ENCODE measurements at regions not wholly inside any gene's neighbourhood (a gene's known extent, or its start where the extent isn't known, plus 50 kb on each side); places are given as distances from the start of the nearest gene placed in this dataset.

- TF ChIP-seq TEAD4 (IDR thresholded peaks at IDR 0.05; ENCODE audit: borderline replicate concordance, insufficient read depth): no peak
- no peak for TF ChIP-seq SMC3 (IDR thresholded peaks at IDR 0.05; ENCODE audit: low read depth, low read length)
- no peak for TF ChIP-seq POLR2AphosphoS5 (IDR thresholded peaks at IDR 0.05; ENCODE audit: low read depth, low read length)
- TF ChIP-seq RAD21 (IDR thresholded peaks at IDR 0.05; ENCODE audit: low read length): no peak
- no peak for TF ChIP-seq CTCF (IDR thresholded peaks at IDR 0.05)
- no peak for TF ChIP-seq EP300 (IDR thresholded peaks at IDR 0.05; ENCODE audit: borderline replicate concordance in 1 of 2, low read depth in 1 of 2, low read length in 1 of 2)
- TF ChIP-seq NRF1 (IDR thresholded peaks at IDR 0.05; ENCODE audit: low read depth, low read length): no peak
- TF ChIP-seq TAF1 (IDR thresholded peaks at IDR 0.05; ENCODE audit: borderline replicate concordance, low read depth, low read length): no peak
- TF ChIP-seq, protein P1, sequence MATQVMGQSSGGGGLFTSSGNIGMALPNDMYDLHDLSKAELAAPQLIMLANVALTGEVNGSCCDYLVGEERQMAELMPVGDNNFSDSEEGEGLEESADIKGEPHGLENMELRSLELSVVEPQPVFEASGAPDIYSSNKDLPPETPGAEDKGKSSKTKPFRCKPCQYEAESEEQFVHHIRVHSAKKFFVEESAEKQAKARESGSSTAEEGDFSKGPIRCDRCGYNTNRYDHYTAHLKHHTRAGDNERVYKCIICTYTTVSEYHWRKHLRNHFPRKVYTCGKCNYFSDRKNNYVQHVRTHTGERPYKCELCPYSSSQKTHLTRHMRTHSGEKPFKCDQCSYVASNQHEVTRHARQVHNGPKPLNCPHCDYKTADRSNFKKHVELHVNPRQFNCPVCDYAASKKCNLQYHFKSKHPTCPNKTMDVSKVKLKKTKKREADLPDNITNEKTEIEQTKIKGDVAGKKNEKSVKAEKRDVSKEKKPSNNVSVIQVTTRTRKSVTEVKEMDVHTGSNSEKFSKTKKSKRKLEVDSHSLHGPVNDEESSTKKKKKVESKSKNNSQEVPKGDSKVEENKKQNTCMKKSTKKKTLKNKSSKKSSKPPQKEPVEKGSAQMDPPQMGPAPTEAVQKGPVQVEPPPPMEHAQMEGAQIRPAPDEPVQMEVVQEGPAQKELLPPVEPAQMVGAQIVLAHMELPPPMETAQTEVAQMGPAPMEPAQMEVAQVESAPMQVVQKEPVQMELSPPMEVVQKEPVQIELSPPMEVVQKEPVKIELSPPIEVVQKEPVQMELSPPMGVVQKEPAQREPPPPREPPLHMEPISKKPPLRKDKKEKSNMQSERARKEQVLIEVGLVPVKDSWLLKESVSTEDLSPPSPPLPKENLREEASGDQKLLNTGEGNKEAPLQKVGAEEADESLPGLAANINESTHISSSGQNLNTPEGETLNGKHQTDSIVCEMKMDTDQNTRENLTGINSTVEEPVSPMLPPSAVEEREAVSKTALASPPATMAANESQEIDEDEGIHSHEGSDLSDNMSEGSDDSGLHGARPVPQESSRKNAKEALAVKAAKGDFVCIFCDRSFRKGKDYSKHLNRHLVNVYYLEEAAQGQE (IDR thresholded peaks at IDR 0.05; ENCODE audit: low read depth, low read length): no peak
- TF ChIP-seq, protein P2, sequence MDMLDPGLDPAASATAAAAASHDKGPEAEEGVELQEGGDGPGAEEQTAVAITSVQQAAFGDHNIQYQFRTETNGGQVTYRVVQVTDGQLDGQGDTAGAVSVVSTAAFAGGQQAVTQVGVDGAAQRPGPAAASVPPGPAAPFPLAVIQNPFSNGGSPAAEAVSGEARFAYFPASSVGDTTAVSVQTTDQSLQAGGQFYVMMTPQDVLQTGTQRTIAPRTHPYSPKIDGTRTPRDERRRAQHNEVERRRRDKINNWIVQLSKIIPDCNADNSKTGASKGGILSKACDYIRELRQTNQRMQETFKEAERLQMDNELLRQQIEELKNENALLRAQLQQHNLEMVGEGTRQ (IDR thresholded peaks at IDR 0.05; ENCODE audit: borderline replicate concordance, low read depth, low read length): no peak
- no peak for TF ChIP-seq EZH2phosphoT487 (IDR thresholded peaks at IDR 0.05; ENCODE audit: borderline replicate concordance, low read depth)
- TF ChIP-seq NFIC (IDR thresholded peaks at IDR 0.05; ENCODE audit: borderline replicate concordance): no peak
Observed at GRCh38 chr14:104371917-104372316, 207.6 kb upstream of the C14orf180 start.

Measured in SK-N-SH (cell line).